LoVo (cell line): ENCODE measurements at regions not wholly inside any gene's neighbourhood (a gene's known extent, or its start where the extent isn't known, plus 50 kb on each side); places are given as distances from the start of the nearest gene placed in this dataset.
"Not testable (repeated sequence)": the region's sequence is repeated elsewhere in the genome, so short reads cannot be mapped to it uniquely, and the experiment has no call there.

Source experiments
- DNase-seq: peaks from one replicate; pipeline ENCODE4 v3.0.0-alpha.2; 2016; ENCODE audit warnings: low spot score

DNA sequence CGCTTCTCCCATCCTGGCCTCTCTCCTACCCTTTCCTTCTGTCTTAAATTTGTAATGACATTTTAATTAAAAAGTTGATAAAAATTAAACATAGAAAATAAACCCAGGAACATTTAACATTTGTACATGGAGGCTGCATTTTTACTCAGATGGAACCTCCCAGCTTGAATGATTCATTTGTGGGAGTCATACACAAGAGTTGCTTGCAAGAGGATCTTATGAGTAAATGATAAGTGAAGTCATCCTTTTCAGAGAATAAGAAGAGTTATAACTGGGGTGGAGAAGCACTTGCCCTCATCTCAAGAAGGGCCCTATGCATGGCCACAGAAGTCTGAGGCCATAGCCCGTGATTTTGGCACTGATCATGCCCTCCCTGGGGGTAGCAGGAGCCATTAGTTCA lies 482.9 kb upstream of the BOD1L1 start:
- DNase-seq, result no peak

DNA sequence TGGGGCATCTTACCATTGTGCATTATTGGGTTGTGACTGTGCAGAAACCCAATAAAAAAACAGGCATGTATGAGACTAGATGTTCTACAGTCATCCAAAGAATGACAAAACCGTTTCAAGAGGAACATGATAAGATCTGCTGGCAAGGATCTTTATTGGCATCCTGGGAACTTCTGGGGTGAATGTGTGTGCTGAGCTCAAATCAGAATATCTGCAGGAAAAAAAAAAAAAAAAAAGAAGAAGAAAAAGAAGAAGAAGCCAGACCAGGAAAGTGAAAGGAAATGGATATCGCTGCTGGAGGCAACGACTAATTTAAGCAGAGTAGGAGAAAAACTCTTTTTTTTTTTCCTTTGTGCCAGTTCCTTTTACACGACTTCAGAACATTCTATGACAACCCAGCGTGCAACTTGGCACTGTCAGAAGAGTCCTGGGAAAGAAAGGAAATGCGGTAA lies 484.2 kb upstream of the BOD1L1 start:
- peak; percentile 16 for DNase-seq

DNA sequence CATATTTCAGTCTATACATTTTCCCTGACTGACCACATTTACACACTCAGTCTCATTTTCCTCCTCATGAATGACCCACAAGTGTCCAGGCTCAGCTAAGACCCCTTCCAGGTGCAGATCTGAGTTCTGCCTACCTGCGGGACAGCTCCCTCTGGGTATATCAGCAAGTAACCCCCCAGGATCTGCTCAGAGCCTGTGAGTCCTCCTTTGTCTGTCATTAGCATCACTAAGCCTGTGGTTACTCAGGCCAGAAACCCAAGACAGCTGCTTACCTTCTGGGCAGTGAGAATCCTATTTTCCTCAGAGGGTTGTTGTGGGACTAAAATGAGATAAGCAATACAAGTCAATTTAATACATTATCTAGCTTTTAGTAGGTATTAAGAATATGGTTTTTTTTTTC lies 487.6 kb upstream of the BOD1L1 start:
- DNase-seq, result no peak

DNA sequence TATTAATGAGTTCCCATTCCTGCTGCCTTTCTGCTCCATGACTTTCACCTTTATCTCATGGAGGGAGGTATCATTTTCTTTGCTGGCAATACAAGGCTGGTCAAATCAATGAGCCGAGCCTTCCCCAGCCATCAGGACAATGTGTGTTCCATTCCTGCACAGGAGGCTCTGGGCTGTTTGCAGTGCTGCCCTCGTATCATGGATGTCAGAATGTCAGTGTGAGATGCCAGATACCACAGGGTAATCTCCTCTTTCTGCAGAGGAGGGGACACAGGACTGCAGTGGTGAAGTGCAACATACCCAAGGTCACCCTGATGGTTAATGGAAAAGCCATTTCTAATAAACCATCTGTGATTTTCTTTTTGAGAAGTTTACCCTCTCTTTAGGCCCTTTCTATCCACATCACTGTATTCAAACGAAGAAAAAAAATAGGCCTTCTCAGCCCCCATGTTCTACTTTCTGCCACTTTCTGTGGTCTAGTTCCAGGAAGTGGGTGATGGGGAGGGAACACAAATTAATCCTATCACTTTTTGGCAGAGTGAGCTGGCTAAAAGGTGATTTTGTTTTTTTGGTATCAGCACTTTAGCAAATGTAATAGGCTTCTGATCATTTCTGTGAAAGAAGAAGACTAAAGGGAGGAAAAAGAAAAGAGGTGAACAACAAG lies 490.2 kb upstream of the BOD1L1 start:
- DNase-seq, result no peak

DNA sequence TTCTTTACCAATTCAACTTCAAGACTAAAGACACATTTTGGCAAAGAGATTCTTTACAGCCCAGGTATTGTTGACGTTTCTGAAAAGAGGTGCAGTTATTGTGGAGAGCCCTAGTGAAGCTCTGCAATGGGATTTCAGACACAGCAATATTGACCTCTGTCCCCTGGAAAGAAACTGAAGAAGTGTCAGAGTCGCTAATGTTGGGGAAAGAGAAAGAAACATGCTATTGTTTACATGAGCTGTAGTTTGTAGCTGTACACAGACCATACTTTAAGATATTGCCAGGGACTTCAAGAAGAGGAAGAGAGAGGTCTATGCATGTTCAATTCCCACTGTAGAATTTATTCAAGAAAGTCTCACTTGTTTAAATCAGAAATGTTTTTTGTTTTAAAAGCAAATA lies 497.3 kb upstream of the BOD1L1 start:
- DNase-seq, result no peak

DNA sequence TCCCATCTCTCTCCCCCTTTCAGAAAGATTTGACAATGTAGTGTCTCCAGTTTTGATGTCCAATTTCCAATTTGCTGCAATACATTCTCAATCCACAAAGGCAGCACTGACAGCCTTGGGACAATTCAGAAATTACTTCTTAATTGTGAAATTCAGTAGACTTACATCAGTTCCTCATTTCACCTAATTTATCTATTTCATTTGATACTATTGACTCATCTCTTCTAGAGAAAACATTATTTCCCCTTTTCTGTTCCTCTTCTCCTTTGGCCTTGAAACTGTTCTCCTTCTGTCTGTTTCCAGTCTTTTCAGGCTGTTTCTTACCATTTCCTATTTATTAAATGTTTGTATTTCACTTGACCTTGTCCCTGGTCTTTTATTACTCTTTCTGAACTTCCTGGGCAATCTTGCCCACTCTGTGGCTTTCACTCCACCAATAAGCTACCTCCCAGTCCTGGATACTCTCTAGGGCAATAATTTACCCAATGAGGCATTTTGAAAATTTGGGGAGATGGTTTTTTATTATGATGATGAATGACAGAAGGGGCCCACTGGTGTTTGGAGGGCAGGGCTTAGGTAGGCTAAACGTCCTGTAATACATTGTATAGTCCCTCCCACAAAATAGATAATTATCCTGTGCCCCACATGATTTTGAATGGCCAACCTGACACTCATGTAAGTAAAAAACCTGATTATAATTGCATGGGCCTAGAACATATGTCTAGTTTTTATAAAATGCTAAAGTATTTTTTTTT lies 498.0 kb upstream of the BOD1L1 start:
- DNase-seq, result no peak

DNA sequence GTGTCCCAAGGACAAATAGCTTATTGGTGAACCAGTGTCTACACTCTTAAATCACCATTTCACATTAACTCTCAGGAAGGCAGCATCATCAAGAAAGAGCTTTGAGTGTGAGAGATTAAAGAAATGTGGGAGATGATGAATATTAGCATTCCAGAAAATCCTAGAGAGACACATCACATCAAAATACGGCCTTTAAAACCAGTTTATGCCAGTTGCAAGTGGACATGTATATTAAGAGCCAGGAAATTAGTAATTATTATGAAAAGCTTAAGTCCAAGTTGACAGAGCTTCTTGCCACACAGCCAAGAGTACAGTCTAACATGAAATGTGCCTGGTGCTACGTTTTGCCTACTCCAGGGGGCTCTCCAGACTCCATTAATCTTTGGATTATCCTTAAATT lies 503.0 kb upstream of the BOD1L1 start:
- no peak for DNase-seq

DNA sequence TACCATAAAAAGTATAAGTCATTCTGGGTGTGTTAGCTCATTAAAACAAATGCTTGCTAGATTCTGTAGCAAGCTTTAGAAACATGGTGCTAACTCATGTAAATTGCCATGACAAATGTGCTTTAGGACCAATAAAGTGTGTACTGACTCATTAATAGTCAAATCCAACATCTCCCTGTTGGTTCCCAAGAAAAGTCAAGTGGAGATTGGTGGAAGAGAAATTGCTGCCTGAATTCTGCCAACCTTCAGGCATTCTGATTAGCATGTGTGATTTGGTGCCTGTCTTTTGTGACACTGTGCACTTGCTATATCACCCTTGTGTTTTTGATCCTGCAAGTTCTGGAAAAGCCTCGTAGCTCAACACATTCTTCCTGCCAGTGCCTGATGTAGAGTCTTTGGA lies 503.8 kb upstream of the BOD1L1 start:
- DNase-seq, result peak; percentile 1

DNA sequence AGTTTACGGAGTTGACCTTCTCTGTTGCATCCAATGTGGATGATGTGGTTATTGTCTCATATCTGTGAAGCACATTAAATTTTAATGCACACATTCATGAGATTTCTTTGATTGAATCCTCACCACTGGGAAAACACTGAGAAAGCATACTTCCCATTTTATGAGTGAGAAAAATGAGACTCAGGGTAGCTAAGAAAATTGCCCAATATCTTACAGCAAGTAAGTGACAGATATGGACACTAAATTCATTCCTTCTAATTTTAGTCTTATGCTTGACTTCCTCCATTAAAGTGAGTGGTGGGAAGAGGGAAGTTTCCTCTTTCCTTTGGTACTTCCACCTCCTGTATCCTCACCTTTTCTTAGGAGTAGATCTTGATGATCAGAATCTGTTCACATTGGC lies 504.8 kb upstream of the BOD1L1 start:
- DNase-seq, result no peak

DNA sequence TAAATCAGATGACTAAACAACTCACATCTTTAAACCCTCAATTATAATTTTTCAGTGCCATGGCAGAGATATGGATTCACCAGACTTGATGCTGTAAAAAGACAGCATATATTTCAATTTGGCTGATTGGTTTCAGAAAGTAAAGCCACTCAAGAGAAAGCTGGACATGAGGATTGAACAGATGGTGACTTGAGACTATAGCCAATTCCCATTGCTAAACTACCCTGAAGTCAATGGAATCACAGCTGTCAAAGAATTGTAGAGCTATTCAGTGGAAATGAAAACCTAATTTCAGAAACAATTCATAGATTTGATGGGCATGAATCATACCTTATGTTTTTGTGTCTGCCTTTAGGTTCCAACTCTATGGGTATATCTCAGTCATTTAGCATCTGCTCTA lies 510.6 kb upstream of the BOD1L1 start:
- DNase-seq, result no peak

DNA sequence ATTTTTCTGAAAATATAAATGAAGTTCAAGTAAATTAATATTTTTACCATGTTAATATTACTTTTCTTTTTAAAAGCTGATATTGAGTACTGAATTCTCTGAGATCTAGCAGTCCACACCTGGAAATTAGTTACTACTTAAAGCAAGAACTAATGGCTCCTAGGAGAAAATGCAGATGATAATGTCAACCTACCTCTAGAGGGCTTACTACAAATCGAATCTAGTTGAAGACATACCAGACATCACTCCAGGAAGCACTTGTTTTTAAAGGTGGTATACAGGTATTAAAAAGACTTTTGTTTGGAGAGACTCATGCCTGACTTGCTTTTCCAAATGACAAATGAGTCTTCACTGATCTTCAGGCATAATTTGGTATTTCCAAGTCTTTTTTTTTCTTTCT lies 516.4 kb upstream of the BOD1L1 start:
- peak; percentile 2 for DNase-seq

DNA sequence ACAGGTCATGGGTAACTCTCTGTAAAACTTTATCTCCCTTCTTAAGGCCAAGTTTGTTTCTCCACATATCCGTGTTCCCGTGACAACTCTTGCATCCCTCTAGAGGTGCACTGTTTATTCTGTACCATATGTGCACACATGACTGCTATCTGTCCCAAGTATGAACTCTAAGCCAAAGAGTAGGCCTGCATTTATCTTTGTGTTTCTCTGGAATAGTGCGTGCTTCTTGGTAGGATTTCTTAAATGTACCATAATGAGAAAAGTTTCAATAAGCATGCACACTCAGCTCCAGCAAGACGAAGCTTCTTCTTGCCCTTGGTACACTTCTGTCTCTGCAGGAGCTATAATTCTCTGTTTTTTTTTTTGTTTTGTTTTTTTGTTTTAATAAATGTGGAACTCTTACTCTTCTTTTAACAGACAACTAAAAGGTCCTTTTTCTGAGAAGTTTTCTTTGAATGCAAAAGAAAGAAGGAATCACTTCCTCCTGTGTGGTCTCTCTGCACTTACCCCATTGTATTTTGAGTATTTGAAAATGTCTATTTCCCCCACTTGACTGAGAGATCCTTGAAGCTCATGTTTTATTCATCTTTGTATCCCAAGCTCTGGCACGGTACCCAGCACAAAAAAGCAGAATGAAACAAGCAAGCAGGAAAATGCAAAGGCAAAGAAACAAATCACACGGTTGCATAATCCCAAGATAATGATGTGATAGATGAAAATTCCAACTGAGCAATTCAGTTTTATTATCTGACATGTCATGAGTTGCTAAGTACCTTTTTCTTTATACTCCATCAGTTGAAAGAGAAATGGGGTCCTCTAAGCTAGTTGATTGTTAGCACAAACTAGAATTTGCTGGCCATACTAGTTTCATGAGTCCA lies 521.9 kb upstream of the BOD1L1 start:
- DNase-seq, result no peak

DNA sequence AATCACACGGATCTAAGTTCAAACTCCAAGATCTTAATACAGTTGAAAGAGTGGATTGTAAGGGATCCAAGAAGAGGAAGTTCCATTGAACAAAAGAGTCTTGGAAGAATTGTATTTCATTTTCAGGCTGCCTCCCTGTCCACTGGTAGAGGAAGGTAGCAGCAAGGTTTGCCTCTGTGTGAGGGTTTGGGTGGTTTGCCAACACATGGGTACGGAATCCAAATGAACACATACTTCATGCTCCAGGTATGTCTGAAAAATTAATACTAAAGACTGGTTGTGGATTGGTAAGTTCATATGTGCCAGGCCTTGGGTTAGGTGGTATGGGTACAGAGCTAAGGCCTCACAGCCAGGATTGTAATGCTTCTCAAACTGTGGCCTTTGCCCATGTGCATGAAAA lies 523.6 kb upstream of the BOD1L1 start:
- no peak for DNase-seq

DNA sequence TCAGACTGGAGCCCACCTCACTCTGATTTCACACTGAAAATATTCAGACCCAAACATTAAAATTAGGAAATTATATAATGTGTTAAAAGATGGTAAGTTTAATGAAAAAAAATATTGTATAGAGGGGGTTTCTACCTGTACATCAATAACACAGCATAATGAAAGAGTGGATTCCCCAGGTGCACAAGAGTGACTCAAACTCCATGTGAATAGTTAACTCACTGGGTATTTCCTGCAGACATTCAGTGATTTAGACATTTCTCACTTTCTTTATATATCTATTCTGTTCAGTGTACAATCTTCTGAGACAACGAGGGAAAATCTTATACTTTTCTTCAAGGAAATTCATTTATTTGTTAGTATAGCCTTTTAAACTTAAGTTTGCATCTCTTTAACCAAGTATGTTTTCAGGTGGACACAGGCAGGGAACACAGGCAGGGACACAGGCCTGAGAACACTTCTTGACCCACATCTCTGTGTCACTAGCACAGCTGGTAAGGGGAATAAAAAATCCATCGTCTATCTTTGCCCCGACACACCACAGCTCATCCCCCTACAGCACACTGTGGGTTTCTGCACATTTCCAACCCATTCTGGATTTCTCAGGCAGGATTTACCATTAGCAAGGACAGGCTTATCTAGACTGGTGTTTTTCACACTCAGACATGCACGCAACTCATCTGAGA lies 525.5 kb upstream of the BOD1L1 start:
- DNase-seq, result no peak

DNA sequence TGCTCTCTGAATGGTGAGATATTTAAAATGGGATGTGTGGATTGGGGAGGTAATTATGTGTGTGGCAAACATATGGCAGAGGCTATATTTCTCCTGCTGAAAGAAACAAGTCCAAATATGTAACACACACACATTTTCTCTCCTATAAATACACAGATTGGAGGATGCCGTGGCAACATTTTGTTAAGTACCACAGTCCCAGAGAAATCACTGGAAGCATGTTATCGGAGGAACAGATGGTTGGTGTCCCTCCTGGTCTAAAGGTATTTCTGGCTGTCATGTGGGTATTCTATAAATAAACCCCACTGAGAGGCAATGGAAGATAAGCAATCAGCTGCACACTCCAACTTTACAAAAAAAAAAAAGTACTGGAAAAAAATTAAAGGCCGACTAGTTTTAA lies 528.3 kb upstream of the BOD1L1 start:
- no peak for DNase-seq

DNA sequence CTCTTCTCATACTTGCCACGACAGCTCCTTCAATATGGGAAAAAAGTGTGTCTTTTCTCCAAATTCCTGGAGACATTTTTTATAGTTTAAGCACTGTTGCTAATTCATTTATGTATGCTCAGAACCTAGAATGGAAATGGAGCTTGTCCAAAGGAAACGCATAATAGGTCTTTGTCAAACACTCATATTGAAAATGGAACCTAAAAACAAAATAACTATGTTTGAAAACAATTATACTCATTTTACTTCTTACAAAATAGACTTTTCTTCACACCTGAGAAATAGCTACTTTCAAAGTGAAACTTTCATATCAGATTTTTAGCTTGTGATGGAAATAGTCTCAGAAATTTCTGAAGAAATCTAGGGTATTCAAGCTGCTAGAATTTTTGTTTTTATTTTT lies 529.7 kb upstream of the BOD1L1 start:
- DNase-seq, result no peak

DNA sequence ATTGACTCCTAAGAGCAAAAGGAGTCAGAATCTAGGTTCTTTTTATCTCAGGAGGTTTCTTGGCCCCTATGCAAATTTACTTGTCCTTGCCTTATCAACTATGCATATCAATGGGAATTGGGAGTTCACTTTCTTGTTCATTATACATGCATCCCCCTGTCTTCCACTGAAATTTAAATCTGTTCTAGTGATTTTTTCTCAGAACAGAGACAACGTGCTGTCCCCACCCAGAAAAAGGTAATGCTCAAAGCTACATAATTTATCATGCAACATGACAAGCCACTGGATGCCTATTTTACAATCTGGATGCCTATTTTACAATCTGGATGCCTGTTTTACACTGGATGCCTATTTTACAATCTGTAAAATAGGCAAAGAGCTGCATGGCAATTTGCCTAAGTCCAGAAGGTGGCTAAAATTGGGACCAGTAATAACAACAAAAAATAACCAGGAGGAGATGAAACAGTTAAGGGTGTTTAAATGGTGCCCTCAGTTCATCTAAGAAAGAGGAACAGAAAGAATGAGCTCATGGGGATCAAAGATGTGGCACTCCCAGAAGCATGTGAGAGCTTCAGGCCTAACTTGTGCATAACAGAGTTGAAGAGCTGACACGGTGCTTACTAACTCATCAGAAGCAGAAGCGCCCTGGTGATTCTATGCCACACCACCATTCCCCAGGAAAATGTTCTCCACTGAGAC lies 537.8 kb upstream of the BOD1L1 start:
- DNase-seq, result no peak

DNA sequence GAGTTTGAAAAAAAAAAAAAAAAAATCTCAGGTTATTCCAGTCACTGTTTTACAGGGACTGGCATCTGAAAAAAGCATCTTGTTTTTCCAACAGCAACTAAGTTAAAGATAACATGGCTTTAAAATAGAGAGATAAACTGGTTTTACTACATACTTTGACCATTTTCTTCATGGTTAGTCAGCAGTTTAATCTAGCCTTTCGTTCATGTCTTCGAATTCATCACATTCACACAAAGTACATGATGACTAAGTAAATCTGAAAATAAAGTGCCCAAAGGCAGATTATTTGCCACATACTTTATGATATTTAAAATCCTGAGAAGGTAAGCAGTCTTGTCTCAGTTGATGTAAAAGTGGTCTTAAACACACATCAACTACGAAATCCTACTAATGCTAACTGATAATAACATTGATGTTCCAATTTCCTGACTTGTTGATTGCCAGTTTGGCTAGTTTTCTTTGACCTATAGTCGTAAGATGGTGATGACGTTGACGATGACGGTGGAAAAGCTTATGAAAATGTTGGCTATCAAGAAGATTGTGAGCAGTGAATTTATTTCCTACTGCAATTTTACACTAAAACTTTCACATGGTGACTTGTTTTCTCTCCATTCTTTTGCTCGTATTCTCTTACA lies 540.5 kb upstream of the BOD1L1 start:
- DNase-seq, result no peak

DNA sequence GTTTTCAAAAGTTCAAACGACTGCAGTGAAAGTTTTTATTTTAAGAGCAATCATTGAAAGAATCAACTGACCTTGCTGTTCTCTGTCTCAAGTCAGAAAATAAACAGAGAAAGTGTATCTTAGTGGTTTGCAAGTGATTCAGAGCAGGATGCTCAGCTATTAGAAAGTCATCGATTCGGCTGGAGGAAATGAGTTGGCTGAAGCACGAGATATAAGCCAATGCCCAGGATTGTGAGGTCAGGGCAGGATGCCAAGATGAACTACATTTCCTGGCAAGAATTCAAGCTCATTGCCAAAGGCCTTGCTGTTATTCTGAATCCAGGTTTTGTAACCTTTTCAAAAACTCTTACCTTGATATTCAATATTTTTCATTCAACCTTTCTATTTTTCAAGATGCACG lies 541.4 kb upstream of the BOD1L1 start:
- peak; percentile 73 for DNase-seq

DNA sequence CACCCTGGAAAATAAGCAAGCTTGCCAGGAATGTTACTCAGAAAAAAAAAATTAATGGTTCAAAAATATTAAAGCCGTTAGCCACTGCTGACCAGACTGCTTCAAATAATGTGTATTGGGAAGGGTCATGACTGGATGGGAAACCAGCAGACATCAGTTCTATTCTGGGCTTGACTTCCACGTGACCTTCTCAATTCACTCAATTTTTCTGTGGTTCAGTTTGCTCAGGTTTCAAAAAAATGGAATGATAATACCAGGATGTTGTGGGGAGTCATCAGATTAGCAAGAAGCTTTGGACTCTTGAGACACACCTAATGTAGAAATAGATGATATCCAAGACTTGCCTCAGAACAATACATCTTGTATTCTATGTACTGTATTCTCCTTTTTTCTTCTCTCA lies 541.9 kb upstream of the BOD1L1 start:
- DNase-seq, result no peak

DNA sequence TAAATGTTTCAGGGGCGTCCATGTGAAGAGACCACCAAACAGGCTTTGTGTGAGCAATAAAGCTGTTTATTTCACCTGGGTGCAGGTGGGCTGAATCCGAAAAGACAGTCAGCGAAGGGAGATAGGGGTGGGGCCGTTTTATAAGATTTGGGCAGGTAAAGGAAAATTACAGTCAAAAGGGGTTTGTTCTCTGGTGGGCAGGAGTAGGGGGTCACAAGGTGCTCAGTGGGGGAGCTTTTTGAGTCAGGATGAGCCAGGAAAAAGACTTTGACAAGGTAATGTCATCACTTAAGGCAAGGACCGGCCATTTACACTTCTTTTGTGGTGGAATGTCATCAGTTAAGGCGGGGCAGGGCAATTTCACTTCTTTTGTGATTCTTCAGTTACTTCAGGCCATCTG lies 542.4 kb upstream of the BOD1L1 start:
- not testable (repeated sequence) for DNase-seq
